GM18505 (cell line): ENCODE measurements at regions not wholly inside any gene's neighbourhood (a gene's known extent, or its start where the extent isn't known, plus 50 kb on each side); places are given as distances from the start of the nearest gene placed in this dataset.
"Not testable (repeated sequence)": the region's sequence is repeated elsewhere in the genome, so short reads cannot be mapped to it uniquely, and the experiment has no call there.

ENCODE experiments used
- ATAC-seq: cut with Tn5 transposase; IDR thresholded peaks from one replicate; pipeline ENCODE4 v1.9.1; 2021; ENCODE audit not compliant: unreplicated experiment
- POLR2A ChIP-seq: IDR thresholded peaks from 4 replicates; pipeline ENCODE4 v1.6.1; 2011; ENCODE audit warnings: borderline replicate concordance; ENCODE audit not compliant: insufficient read depth, insufficient read length; ENCODE audit errors: extremely low read depth

- ATAC-seq: no peak
- TF ChIP-seq POLR2A: no peak
Measured at GRCh38 chrX:63581906-63582305, 203.1 kb downstream of the ARHGEF9 start.

GRCh38 chrX:63581398-63581797, 203.6 kb downstream of the ARHGEF9 start:
- no peak for ATAC-seq
- no peak for TF ChIP-seq POLR2A

GRCh38 chrX:63576533-63576932, 208.5 kb downstream of the ARHGEF9 start:
- no peak for TF ChIP-seq POLR2A

GRCh38 chrX:63575700-63576099, 209.3 kb downstream of the ARHGEF9 start:
- ATAC-seq: not testable (repeated sequence)

More at GRCh38 chrX:63576533-63576932, 208.5 kb downstream of the ARHGEF9 start:
- ATAC-seq: no peak

GRCh38 chrX:63566856-63567255, 215.7 kb upstream of the SPIN4 start:
- ATAC-seq: no peak
- TF ChIP-seq POLR2A: no peak

- ATAC-seq: no peak
- no peak for TF ChIP-seq POLR2A
Measured at GRCh38 chrX:63561425-63561824, 210.3 kb upstream of the SPIN4 start.

GRCh38 chrX:63560601-63561218, 209.6 kb upstream of the SPIN4 start:
- peak; percentile 62 for TF ChIP-seq POLR2A
- ATAC-seq: peak; percentile 99

- ATAC-seq: no peak
- TF ChIP-seq POLR2A: no peak
Measured at GRCh38 chrX:63551856-63552255, 200.7 kb upstream of the SPIN4 start.

GRCh38 chrX:63530654-63531053, 179.5 kb upstream of the SPIN4 start:
- ATAC-seq: no peak
- no peak for TF ChIP-seq POLR2A

GRCh38 chrX:63529961-63530360, 178.8 kb upstream of the SPIN4 start:
- no peak for ATAC-seq

GRCh38 chrX:63526863-63527262, 175.7 kb upstream of the SPIN4 start:
- ATAC-seq: no peak
- no peak for TF ChIP-seq POLR2A

More at GRCh38 chrX:63529961-63530360, 178.8 kb upstream of the SPIN4 start:
- no peak for TF ChIP-seq POLR2A

GRCh38 chrX:63525491-63525890, 174.4 kb upstream of the SPIN4 start:
- ATAC-seq: no peak
- TF ChIP-seq POLR2A: no peak

- ATAC-seq: not testable (repeated sequence)
Measured at GRCh38 chrX:63519368-63519767, 168.2 kb upstream of the SPIN4 start.

GRCh38 chrX:63514569-63515080, 163.5 kb upstream of the SPIN4 start:
- no peak for ATAC-seq
- no peak for TF ChIP-seq POLR2A

GRCh38 chrX:63513825-63514568, 162.9 kb upstream of the SPIN4 start:
- no peak for ATAC-seq
- no peak for TF ChIP-seq POLR2A

- no peak for ATAC-seq
- no peak for TF ChIP-seq POLR2A
Measured at GRCh38 chrX:63511361-63511760, 160.2 kb upstream of the SPIN4 start.
